Activated CD4-positive, alpha-beta T cell treated with anti-CD3 and anti-CD28 coated beads for 24 hours (primary cell): ENCODE measurements at regions not wholly inside any gene's neighbourhood (a gene's known extent, or its start where the extent isn't known, plus 50 kb on each side); places are given as distances from the start of the nearest gene placed in this dataset.

Experiments used
- DNase-seq, 2 donors: peaks; one replicate each; pipeline ENCODE4 v3.0.0-alpha.2; 2020; ENCODE audit warnings: low read depth in 2 of 2

DNA sequence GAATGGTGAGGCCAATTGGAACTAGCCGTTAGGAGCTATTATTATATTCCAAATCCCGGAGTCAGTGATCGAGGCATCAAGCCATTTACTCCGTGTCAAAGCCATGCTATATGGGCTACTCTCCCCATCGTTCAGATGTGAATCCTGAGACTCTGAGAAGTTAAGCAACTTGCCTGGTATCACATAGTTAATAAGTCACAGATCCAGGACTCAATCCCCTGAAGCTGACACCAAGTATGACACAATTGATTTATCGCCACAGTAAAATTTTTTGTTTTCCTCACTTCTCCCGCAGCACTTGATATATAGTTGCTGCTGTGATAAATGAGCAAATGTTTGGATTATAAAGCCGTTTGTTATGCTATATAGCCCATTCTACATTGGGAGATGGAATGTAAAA lies 50.8 kb upstream of the TSHZ2 start:
- no peak for DNase-seq

DNA sequence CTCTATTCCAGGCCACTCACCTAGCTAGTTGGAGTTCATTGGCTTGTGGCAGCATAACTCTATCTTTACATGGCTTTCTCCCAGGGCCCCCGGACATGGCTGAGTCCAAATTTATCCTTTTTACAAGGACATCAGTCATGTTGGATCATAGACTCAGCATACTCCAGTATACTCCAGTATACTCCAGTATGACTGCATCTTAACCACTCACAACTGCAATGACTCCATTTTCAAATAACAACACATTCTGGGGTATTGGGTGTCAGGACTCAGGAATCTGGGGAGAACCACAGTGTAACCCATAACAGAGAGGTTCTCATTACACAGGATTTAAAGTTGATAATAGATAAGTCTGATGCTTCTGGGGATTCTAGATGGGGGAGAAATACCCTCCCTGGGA lies 53.8 kb upstream of the TSHZ2 start:
- no peak for DNase-seq

DNA sequence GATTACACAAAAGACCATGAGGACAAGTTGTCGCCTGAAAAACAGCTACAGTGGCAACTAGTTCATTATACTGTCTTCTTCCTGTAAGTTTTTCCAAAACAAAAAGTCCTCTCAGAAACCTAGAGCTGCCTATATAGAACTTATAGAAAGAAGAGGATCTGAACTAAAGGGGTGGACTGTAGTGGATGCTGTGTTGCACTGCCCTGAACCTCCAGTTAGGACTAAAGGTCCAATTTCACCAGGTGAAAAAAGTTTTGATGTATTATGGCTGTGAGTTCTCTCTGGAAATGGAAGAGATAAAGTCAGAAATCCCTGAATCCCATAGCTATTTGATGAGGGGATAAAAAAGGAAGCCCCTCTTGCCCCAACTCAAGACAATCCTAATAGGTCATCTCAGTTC lies 56.6 kb upstream of the TSHZ2 start:
- DNase-seq, result no peak

DNA sequence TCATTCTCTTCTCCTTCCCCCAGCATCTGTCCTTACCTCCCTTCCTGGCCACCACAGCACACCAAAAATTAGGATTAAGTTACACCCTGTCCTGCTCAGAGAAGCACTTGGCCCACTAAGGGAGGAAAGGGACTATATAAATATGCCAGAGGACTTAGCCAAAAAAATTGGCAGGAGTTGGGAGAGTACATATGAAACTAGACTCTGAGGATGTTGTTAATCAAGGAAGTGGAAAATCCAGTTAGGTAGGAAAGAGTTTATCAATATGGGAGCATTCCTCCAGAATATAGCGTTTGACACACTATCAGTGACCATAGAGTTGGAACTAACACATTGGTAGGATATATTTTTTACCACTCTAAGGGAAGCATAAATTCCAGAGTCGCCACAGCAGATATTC lies 57.3 kb upstream of the TSHZ2 start:
- no peak for DNase-seq

DNA sequence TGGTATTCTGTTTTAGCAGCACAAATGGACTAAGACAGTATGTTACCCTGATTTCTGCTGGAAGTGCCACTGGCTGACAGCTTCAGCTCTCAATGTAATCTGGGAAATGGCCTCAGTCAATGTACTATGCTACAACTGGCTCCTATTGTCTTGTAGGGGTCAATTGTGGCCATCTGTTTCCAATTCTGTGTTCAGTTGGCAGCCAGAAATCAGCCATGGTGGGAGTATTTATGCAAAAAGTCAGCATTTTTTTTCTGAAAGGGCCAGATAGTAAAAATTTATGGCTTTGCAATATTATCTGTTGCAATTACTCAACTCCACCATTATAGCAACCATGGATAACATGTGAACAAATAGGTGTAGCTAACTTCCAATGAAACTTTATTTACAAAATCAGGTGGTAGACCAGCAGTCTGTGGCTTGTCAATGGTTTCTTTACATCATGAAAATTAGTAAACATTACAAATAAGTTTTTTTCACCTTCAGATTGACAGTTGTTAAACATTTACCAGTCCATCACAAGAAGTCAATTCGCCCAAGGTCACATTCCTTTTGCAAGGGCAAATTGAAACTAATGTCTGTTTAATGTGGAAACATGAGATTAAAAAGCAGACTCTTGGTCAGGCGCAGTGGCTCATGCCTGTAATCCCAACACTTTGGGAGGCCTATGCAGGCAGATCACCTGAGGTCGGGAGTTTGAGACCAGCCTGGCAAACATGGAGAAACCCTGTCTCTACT lies 58.3 kb upstream of the TSHZ2 start:
- DNase-seq, result no peak

DNA sequence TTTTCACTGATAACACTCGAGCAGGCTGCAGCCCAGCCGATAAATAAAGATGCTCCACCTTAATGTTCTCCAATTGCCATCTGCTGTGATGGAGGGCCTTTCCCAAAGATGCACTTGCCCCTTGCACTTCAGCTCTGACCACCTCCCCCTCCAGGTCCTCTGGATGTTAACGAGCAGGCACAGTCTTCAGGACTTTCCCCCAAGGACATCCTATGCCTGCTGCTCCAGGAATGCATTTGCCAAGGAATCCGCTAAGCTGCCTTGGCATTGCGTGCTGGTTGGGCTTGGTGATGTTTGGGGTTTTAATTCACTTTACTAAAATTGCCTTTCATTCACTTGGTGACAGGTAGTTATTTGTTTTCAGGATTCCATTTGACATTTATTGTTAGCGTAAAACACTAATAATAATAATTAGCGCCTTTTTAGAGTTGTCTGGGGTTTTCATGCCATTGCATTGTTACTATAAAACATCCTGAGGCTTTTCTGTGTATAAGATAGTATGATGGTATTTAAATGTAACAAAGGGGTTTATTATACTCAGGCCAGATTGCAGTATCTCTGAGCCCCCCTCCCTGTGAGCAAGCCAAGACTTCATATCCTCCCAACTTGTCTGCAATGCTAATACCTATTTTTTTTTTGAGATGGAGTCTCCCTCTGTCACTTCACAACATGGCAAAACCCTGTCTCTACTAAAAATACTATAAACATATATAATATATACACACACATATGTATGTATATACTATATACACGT lies 66.7 kb upstream of the TSHZ2 start:
- no peak for DNase-seq

DNA sequence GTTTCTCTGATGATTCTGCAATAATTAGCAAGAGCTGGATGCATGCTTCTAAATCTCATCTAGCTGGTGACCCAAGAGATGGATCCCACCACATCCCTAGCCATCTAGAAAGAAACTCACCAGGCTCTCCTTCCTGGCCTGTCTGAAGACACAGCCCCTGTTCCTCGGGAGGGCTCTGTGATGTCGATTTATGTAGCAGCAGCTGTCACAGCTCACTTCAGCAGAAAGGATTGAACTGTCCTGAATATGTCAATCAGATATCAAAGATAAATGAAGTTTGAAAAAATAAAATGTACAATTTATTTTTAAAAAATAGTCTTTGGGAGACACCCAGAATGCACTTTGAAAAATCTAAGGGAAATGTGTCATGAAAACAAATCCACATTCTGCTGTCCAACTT lies 67.3 kb upstream of the TSHZ2 start:
- DNase-seq, result no peak

DNA sequence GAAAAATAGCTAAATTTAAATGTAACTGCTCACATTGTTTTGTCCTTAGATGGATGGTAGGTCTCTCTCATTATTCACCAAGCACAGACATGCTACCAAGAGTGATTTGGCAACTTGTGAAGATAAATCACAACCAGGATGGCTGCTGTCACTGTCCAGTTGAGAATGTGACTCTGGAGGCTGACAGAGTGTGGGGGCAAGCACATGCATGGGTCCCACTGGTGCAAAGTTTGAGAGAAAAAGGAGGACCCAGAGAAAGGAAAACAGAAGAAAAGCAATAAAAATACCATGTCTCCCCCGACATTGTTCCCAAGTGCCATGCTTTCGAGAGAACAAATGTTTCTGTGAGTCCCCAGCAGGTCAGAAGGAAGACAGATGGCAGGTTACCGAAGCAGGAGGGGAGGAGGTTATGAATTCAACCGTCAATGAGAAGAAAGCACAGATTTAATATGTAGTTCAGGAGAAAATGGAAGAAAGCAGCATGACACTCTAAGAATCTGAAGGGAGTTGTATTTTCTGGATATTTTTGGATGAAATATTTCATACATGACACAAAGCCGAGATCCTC lies 73.0 kb upstream of the TSHZ2 start:
- no peak for DNase-seq

DNA sequence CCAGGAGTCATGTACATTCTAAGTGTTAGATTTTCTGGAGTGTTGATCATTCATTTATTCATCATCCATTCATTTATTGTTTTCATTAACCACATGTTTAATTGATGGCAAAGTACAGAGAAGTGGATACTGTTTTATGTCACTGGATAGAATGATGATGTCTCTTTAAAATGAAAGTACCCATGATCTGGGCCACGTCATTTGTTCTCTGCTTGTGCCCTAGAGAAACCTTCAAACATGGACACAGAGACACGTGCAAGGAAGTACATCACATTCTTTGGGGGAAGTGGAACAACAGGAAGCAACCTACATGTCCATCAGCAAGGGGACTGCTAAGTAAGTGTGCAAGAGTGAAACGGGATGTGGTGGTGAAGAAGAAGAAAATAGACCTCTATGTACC lies 75.8 kb upstream of the TSHZ2 start:
- DNase-seq, result no peak

DNA sequence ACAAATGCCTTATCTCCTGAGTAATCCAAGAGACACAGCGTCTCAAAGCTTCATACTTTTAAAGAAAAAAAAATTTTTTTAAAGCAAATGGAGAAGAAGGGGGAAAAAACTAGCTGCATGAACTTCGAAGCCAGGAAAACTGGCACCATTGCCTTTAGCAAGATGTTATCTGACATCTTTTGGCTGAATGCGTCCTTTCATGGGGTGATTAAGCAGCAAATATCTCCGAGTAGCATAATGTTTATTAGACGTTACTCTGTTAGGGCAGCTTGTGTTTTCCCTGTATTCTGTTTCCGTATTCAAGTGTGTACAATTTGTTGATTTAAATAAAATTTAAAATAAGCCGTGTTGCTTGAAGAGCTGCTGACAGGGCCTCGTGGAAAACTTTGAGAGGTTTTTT lies 76.5 kb upstream of the TSHZ2 start:
- DNase-seq, result no peak

DNA sequence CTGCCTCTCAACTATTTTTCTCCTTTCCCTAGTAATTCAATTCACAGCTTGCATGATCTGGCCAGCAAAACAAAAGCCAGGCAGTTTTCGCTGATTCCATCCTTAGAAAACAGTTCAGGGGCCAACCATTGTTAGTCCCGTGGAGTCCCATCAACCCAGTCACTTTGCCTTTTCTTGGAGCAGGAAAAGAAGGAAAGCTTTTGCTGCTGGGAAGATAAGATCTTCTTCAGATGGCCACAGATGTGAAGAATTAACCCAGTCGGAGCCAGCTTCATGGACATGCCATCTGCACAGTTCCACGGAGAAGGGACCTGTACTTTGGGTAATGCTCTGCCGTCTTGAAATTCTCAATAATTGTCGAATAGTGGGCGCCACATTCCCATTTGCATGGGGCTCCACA lies 76.9 kb upstream of the TSHZ2 start:
- no peak for DNase-seq

DNA sequence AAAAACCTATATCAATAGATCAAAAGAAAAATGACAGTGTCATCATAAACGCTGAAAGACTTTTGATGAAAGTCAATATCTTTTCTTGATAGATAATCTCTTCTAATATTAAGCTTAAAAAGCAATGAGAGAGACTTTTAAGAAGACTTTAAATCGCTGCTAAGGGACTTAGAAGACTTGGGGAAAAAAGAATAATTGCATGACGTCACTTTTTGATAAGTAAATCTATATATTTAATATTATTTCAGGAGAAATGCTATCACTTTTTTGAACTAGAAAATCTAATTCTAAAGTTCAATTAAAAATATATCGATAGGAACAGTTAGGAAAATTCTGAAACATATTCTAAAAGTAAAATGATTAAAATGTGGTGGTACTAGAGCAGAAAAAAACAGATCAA lies 78.7 kb upstream of the TSHZ2 start:
- no peak for DNase-seq

DNA sequence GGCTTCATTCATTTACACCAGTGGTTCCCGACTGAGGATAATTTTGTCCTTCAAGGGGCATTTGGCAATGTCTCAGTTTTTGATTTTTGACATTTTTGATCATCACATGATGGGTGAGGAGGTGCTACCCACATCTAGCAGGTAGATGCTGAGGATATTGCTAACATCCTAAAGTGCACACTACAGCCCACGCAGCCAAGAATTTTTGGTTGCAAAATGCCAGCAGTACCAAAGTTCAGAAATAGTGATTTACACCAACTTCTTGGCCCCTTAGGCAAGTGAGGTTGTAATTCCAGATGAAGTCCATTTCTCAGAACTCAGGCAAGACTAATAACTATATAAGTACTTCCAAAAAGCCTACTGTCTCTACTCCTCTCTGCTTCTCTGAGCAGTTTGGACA lies 80.1 kb upstream of the TSHZ2 start:
- no peak for DNase-seq

DNA sequence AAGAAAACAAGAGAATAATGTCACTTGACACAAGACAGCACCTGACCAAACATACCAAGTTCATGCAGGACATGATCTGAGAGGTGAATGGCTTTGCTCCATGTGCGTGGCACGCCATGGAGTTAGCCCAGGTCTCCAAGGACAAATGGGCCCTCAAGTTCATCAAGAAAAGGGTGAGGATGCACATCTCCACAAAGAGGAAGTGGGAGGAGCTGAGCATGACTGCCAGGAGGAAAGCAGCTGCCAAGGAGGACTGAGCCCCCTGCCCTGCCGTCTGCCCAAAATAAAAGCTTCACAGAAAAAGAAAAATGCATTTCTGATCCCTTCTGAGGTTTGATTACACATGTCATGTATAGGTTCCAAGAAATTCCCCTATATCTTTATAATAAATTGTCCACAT lies 82.0 kb upstream of the TSHZ2 start:
- DNase-seq, result no peak

DNA sequence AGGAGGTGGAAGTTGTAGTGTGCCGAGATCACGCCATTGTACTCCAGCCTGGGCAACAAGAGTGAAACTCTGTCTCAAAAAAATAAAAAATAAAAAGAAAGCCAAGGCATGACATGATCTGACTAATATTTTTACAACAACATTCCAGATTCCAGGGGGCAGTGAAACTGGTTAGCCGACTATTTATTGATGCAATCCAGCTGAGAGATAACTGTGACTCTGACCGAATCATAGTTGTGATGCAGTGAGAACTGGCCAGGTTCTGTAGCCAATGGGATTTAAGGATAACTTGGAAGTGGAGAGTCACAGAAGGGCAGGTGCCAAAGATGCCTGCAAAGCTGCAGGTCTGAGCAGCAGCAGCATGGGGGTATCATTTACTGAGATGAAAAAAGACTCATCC lies 82.9 kb upstream of the TSHZ2 start:
- DNase-seq, result no peak

DNA sequence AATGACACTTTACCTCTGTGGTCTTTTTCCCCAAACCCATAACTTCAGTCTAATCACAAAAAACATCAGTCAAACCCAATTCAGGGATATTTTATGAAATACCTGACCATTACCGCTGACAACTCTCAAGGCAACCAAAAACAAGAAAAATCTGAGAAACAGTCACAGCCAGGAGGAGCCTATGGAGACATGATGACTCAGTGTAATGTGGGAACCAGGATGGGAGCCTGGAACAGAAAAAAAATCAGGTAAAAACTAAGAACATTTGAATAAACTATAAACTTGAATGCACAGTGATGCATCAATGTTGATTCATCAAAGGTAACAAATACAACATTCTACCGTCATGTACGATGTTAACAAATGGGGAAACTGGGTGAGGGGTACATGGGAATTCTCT lies 84.1 kb upstream of the TSHZ2 start:
- DNase-seq, result no peak

DNA sequence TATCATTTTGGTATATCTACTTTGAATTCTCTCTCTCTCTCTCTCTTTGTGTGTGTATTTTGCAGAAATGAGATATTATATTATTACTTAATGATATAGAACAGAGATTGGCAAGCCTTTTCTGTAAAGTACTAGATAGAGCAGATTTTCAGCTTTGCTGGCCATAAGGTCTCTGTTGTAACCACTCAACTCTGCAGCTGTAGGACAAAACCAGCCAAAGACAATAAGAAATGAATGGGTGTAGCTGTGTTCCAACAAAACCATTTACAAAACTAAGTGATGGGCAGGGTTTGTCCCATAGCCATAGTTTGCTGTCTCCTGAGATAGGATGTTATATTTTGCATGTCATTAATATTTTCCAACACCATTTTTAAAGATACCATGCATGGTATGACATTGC lies 91.2 kb upstream of the TSHZ2 start:
- DNase-seq, result no peak

DNA sequence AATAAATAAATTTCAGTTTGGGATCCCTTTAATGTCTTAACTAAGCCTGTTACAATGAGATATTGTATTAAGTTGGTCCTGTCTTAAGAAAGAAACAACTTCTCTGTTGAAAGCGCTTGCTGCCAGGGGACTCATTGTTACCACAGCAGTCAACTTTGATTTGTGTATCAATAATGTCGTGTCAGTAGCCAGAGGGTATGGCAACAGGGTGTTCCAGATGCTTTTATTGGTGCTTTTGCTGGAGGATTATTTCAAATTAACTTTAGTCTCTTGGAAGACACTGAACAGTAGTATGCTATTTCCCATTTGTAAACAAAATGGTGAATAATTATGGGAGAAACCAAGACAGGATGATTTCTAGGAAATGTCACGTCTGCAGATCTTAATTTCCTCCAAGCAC lies 91.9 kb upstream of the TSHZ2 start:
- DNase-seq, result no peak

DNA sequence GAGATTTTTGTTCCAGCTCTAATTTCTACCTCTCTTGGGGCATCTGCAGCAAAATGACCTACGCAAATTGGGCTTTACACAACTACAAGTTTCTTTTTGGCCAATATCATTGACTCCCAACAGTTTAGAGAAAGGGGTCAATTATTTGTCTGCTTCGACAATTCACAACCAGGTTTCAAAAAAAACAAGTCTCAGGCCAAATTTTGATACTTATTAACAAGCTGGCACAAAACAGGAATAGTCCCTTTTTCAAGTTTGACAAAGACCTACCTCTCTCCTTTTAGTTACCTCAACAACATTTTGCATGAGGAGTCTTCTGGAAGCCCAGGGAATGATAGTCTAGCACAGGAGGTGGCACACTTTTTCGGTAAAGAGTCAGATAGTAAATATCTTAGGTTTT lies 97.9 kb upstream of the TSHZ2 start:
- DNase-seq, result no peak

DNA sequence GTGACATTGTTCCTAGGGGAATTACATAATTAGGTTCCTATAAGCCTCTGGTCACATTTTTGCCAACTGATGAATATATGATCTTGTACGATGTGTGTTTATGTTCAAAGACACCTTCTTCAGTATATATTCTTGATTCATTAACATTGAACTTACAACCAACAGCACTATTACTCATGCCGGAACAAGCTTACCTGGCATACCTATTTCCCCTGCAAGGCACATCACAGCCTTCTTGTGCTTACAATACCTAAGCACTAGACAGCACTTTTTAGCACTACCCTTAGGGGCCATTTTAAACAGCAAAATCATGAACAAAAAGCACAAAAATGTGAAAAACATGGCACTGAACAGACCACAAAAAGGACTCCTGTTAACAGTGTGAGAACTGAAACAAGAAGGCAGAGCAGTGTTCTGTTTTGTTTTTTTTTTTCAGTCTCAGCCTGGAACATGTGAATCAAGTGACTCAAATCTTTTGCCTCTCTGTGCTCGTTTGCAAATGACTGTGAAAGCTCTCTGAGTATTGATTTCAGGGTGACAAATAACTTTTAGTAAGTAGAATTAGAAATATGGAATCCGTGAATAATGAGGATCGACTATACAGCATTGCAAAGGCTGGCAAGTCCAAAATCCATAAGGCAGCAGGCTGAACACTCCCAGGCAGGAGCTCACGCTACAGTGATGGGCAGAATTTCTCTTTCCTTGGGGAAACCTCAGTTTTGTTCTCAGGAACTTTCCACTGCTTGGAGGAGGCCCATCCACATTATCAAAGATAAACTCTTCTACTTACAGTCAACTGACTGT lies 102.3 kb upstream of the TSHZ2 start:
- DNase-seq, result no peak

DNA sequence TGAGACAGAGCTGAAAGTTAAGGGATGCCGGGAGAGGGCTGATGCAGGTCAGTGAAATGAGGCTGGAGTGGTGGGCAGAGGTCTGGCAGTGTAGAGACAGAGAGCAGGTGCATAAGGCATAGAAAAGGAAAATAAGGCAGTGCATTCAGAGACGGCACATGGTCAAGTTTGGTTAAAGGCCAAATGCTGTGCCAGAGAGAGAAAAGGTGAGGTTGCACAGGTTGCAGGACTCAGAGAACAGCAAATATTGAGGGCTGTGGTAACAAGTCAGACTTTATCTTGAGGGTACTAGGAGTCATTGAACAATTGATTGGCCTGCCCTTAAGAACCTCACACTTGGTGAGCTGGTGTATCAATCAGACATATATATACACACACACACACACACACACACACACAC lies 102.9 kb upstream of the TSHZ2 start:
- no peak for DNase-seq

DNA sequence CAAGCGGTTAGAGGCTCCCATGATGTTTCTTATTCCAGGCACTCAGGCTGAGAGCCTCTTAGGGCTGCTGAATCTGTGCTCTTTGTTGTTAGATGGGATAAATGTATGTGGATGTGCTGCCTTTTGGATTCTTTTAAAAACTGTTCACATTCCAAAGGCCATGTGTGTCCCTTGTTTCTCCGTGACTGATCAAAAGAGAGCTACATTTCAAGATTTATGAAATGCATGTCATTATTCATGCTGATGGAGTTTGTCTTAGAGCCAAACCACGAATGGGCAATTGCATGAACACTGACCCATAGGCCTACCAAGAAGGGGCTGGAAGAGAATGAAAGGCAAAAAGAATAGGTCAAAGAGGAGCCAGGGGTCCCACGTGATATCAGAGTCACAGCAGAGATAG lies 104.9 kb upstream of the TSHZ2 start:
- no peak for DNase-seq
